ENCODE measurements at regions not wholly inside any gene's neighbourhood (a gene's known extent, or its start where the extent isn't known, plus 50 kb on each side); places are given as distances from the start of the nearest gene placed in this dataset. TPM values are rescaled to one million over a fixed set of nuclear protein-coding genes. Genes with fewer than 3 reads are reported as not detected.

Small RNA genes in the stretch of these regions (small RNA-seq; reads per million reads assigned to genes)
- gene HMGB1P22 (ENCODE audit: low replicate concordance) (not detected), gene RN7SKP117 (ENCODE audit: low replicate concordance) (not detected)

All from temporal lobe (tissue), 1 donor.